GM12878 (cell line): ENCODE measurements at regions not wholly inside any gene's neighbourhood (a gene's known extent, or its start where the extent isn't known, plus 50 kb on each side); places are given as distances from the start of the nearest gene placed in this dataset.

Source experiments
- ATAC-seq: fragments of 200-7000 bp; cut with Tn5 transposase; 3 replicates; pipeline ENCODE4 v1.9.1; 2020; ENCODE audit warnings: mild to moderate bottlenecking, moderate library complexity
- BruUV-seq: library from RNA; stranded (reverse); fragments of 400-500 nt; replicated peaks from 2 replicates; lab custom pipeline; 2021; lab: Mats Ljungman, UMichigan
- CTCF ChIA-PET: fragments of 300-600 bp; sonication (Branson Sonifier 250); formaldehyde crosslinking; extraction: SDS; loops from one replicate; lab custom pipeline; 2021; ENCODE audit warnings: inconsistent platforms; lab: Yijun Ruan, JAX
- POLR2A ChIA-PET: fragments of 350-600 bp; formaldehyde crosslinking; extraction: SDS; loops from one replicate; lab custom pipeline; 2021; ENCODE audit warnings: inconsistent platforms; lab: Charles Lee
- RAD21 ChIA-PET: fragments of 300-600 bp; sonication (Branson Sonifier 250); formaldehyde crosslinking; loops from one replicate; lab custom pipeline; 2023; ENCODE audit warnings: antibody characterized with exemption; ENCODE audit not compliant: unreplicated experiment; lab: Charles Lee
- SMC1A ChIA-PET: fragments of 300-600 bp; sonication (Branson Sonifier 250); formaldehyde crosslinking; loops from one replicate; lab custom pipeline; 2023; ENCODE audit not compliant: unreplicated experiment, uncharacterized antibody; lab: Charles Lee
- DNase-seq: peaks from one replicate; pipeline ENCODE4 v3.0.0-alpha.2; 2011; ENCODE audit warnings: low read depth, low spot score
- FAIRE-seq: peaks from 3 replicates; lab custom pipeline; 2011; peaks lifted over from hg19 to GRCh38; lab: Jason Lieb, UNC
- H2AFZ ChIP-seq: 2 replicates; pipeline ENCODE4 v1.6.0; 2011; ENCODE audit warnings: low read depth, low read length, control low read depth; ENCODE audit not compliant: control insufficient read depth
- H3K27ac ChIP-seq: 2 replicates; pipeline ENCODE4 v1.5.1; 2011; ENCODE audit warnings: control low read depth; ENCODE audit not compliant: control insufficient read depth, insufficient read depth
- H3K27me3 ChIP-seq, 2 experiments: replicated peaks in 1 of 2; 2 replicates each; pipeline versions ENCODE4 v1.6.0 to v1.6.1; 2011; ENCODE audit warnings: low read length in 1 of 2; ENCODE audit not compliant: control insufficient read depth in 2 of 2, insufficient read depth in 2 of 2
- H3K36me3 ChIP-seq, 2 experiments: 2 replicates each; pipeline ENCODE4 v1.5.1; 2011; ENCODE audit warnings: low read length in 1 of 2; ENCODE audit not compliant: control insufficient read depth in 2 of 2, insufficient read depth in 2 of 2
- H3K4me1 ChIP-seq: 2 replicates; pipeline ENCODE4 v1.6.1; 2011; ENCODE audit warnings: mild to moderate bottlenecking, low read length, moderate library complexity, mixed read lengths; ENCODE audit not compliant: control insufficient read depth, insufficient read depth
- H3K4me2 ChIP-seq: 2 replicates; pipeline ENCODE4 v1.6.0; 2011; ENCODE audit warnings: control low read depth; ENCODE audit not compliant: control insufficient read depth, insufficient read depth
- H3K4me3 ChIP-seq: fragments of 200-600 bp; sonication (generic); 2 replicates; pipeline ENCODE4 v1.5.1; 2016
- H3K79me2 ChIP-seq: 2 replicates; pipeline ENCODE4 v1.6.0; 2011; ENCODE audit warnings: low read length; ENCODE audit not compliant: control insufficient read depth, insufficient read depth
- H3K9ac ChIP-seq: 2 replicates; pipeline ENCODE4 v1.8.0; 2011; ENCODE audit warnings: low read length, control low read depth, mixed read lengths; ENCODE audit not compliant: control insufficient read depth, insufficient read depth
- H3K9me3 ChIP-seq: replicated peaks from 3 replicates; pipeline ENCODE4 v1.5.1; 2011; ENCODE audit warnings: mild to moderate bottlenecking, low read length; ENCODE audit not compliant: control insufficient read depth, insufficient read depth
- H4K20me1 ChIP-seq: 2 replicates; pipeline ENCODE4 v1.6.0; 2011; ENCODE audit not compliant: control insufficient read depth, insufficient read depth
- CEBPZ ChIP-seq: fragments of 150-350 bp; IDR thresholded peaks from 2 replicates; pipeline ENCODE4 v1.6.1; 2016; ENCODE audit warnings: low read depth, low read length
- HDAC6 ChIP-seq: fragments of 200-600 bp; sonication (generic); IDR thresholded peaks from one replicate; pipeline ENCODE4 v1.8.0; 2017; ENCODE audit warnings: antibody characterized with exemption; ENCODE audit not compliant: unreplicated experiment
- MEF2B ChIP-seq: fragments of 450-650 bp; IDR thresholded peaks from 2 replicates; pipeline ENCODE4 v1.6.1; 2018; ENCODE audit warnings: mild to moderate bottlenecking, moderate library complexity; ENCODE audit not compliant: partially characterized antibody, poor library complexity, severe bottlenecking
- NFIC ChIP-seq: IDR thresholded peaks from 2 replicates; pipeline ENCODE4 v1.6.1; 2012; ENCODE audit warnings: low read depth, mild to moderate bottlenecking, inconsistent platforms, low read length, moderate library complexity
- RB1 ChIP-seq: fragments of 450-650 bp; formaldehyde crosslinking; IDR thresholded peaks from 2 replicates; pipeline ENCODE4 v1.6.1; 2017; ENCODE audit warnings: mild to moderate bottlenecking, borderline replicate concordance
- RELA ChIP-seq: fragments of 450-650 bp; IDR thresholded peaks from 2 replicates; pipeline ENCODE4 v1.8.0; 2014; ENCODE audit warnings: borderline replicate concordance; ENCODE audit not compliant: partially characterized antibody
- SPI1 ChIP-seq: IDR thresholded peaks from 2 replicates; pipeline ENCODE4 v1.6.1; 2011; ENCODE audit warnings: low read depth, mild to moderate bottlenecking, low read length, moderate library complexity, borderline replicate concordance; ENCODE audit not compliant: insufficient read depth
- SUZ12 ChIP-seq: fragments of 200-600 bp; sonication (generic); IDR thresholded peaks from one replicate; pipeline ENCODE4 v1.6.1; 2018; ENCODE audit warnings: antibody characterized with exemption, mild to moderate bottlenecking; ENCODE audit not compliant: unreplicated experiment
- ZBTB33 ChIP-seq: fragments of 450-650 bp; IDR thresholded peaks from 2 replicates; pipeline ENCODE4 v1.6.1; 2017; ENCODE audit warnings: mild to moderate bottlenecking
- ZNF207 ChIP-seq: fragments of 450-650 bp; IDR thresholded peaks from 2 replicates; pipeline ENCODE4 v1.6.1; 2014; ENCODE audit warnings: antibody characterized with exemption, mild to moderate bottlenecking, borderline replicate concordance
- ZNF24 ChIP-seq: fragments of 450-650 bp; IDR thresholded peaks from 2 replicates; pipeline ENCODE4 v1.6.1; 2017; ENCODE audit warnings: antibody characterized with exemption, mild to moderate bottlenecking
- WGBS: methylation state at CpG from one replicate; pipeline ENCODE4 v1.1.6; 2016; ENCODE audit warnings: low lambda C conversion rate; ENCODE audit not compliant: insufficient replicate concordance, insufficient coverage; ENCODE audit errors: missing lambda C conversion rate; 5-methylcytosine and 5-hydroxymethylcytosine counted together
- in situ Hi-C: fragments of 300-500 bp; cut with MboI; formaldehyde crosslinking; loops from 9 replicates; pipeline ENCODE4 v1.14.3; 2018; ENCODE audit warnings: mixed read lengths
- intact Hi-C: fragments of 100-400 bp; cut with micrococcal nuclease; formaldehyde crosslinking; loops from one replicate; pipeline ENCODE4 v1.14.2; 2022; ENCODE audit not compliant: unreplicated experiment
- TF ChIP-seq, protein P1 (sequence below): IDR thresholded peaks from 2 replicates; pipeline ENCODE4 v1.6.1; 2012; ENCODE audit warnings: low read depth, low read length, improper control_type of control experiment

GRCh38 chr9:75462866-75463265, 374.6 kb downstream of the OSTF1 start:
- H3K79me2 ChIP-seq, result no peaks in the 10 kb centered on the region
- BruUV-seq, result no TSS peak
- no peak for DNase-seq
- ChIA-PET CTCF (interaction anchor here (0.8 kb wide), 1 partner anchor 30 kb away, joined by 3 read pairs; no protein-coding TSS in a partner anchor), POLR2A (no interaction called here), RAD21 (no interaction called here), SMC1A (interaction anchor here (0.7 to 0.8 kb wide), 2 partner anchors 8 to 16 kb away, joined by 3 read pairs; no protein-coding TSS in a partner anchor)
- TF ChIP-seq ZBTB33 (no peak), MEF2B (no peak), SPI1 (no peak), ZNF24 (no peak), RB1 (no peak), HDAC6 (no peak), NFIC (no peak), RELA (no peak), CEBPZ (no peak), ZNF207 (no peak), SUZ12 (no peak)
- TF ChIP-seq, protein P1, sequence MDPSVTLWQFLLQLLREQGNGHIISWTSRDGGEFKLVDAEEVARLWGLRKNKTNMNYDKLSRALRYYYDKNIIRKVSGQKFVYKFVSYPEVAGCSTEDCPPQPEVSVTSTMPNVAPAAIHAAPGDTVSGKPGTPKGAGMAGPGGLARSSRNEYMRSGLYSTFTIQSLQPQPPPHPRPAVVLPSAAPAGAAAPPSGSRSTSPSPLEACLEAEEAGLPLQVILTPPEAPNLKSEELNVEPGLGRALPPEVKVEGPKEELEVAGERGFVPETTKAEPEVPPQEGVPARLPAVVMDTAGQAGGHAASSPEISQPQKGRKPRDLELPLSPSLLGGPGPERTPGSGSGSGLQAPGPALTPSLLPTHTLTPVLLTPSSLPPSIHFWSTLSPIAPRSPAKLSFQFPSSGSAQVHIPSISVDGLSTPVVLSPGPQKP, result no peak
- in situ Hi-C loops, result no loop called here
- WGBS, result 0% methylated on average over 1 of the region's 1 CpG
- H3K27ac ChIP-seq, result no peak overlapping the region
- H3K4me2 ChIP-seq, result no peak overlapping the region
- H3K4me1 ChIP-seq, result no peaks in the 10 kb centered on the region
- H3K9ac ChIP-seq, result no peak overlapping the region
- no peak overlapping the region for H2AFZ ChIP-seq
- H4K20me1 ChIP-seq, result no peaks in the 10 kb centered on the region
- no peak for FAIRE-seq
- no peak overlapping the region for H3K4me3 ChIP-seq
- intact Hi-C loops, result no loop called here
- no peak for ATAC-seq
- no peaks in the 10 kb centered on the region for H3K36me3 ChIP-seq
- H3K9me3 ChIP-seq, result no peaks in the 10 kb centered on the region
- no peaks in the 10 kb centered on the region for H3K27me3 ChIP-seq
